NB4 (cell line): ENCODE measurements at regions not wholly inside any gene's neighbourhood (a gene's known extent, or its start where the extent isn't known, plus 50 kb on each side); places are given as distances from the start of the nearest gene placed in this dataset.

Source experiments
- CTCF ChIP-seq: IDR thresholded peaks from one replicate; pipeline ENCODE4 v1.5.1; 2012; ENCODE audit warnings: low read depth, low read length
- MAX ChIP-seq: IDR thresholded peaks from 2 replicates; pipeline ENCODE4 v1.6.1; 2011; ENCODE audit warnings: low read depth, low read length
- MYC ChIP-seq: IDR thresholded peaks from 2 replicates; pipeline ENCODE4 v1.6.1; 2011; ENCODE audit warnings: low read depth, low read length
- POLR2A ChIP-seq: IDR thresholded peaks from 2 replicates; pipeline ENCODE4 v1.6.1; 2011; ENCODE audit warnings: mild to moderate bottlenecking; ENCODE audit not compliant: insufficient read length; ENCODE audit errors: extremely low read depth

- no peak for TF ChIP-seq CTCF
- TF ChIP-seq MAX, result no peak
- no peak for TF ChIP-seq POLR2A
- no peak for TF ChIP-seq MYC
These were observed 230.2 kb downstream of the CLCN4 start for GRCh38 chrX:10387011-10387410.
